ENCODE measurements at regions not wholly inside any gene's neighbourhood (a gene's known extent, or its start where the extent isn't known, plus 50 kb on each side); places are given as distances from the start of the nearest gene placed in this dataset.

- no peak for DNase-seq (ENCODE audit: low spot score)
Measured at GRCh38 chr4:181291615-181292014, 951.6 kb upstream of the TENM3 start.

DNA sequence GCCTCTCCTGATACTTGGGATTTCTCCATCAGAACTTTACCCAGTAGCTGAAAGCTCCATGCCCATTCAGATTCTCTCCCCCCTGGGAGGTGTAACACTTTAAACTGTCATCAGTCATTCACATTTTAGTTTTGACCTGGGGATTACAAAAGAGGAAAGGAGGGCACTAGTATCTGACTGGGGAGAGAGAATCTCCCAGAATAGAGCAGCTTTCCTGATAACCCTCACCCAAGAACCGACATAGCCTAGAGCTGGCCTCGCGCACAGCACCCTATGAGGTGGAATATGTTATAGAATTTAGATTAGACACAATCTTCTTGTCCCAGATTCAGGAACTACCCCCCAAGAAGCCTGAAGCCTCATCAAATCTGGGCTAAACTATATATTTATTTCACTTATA is 950.2 kb upstream of the TENM3 start:
- DNase-seq (ENCODE audit: low spot score), result no peak

DNA sequence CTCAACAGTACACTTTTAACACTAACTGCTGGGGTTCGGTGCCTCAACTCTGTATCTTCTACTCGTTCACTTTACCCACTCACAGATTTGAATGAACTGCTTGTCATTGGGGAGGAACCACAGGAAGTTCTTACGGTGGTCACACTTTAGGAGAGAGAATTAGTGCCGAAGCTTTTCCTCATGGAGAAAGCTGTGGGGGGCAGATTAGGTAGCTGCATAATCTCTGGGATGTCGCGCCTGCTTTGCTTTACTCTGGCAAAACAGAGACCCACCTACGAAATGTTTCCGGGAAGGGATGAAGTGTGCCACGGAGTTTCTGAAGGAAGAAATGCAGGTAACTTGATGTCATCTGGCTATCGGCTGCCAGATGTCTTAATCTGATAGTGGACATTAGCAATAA is 949.7 kb upstream of the TENM3 start:
- DNase-seq (ENCODE audit: low spot score), result no peak

- DNase-seq (ENCODE audit: low spot score), result no peak
Measured at GRCh38 chr4:181294421-181294820, 948.8 kb upstream of the TENM3 start.

DNA sequence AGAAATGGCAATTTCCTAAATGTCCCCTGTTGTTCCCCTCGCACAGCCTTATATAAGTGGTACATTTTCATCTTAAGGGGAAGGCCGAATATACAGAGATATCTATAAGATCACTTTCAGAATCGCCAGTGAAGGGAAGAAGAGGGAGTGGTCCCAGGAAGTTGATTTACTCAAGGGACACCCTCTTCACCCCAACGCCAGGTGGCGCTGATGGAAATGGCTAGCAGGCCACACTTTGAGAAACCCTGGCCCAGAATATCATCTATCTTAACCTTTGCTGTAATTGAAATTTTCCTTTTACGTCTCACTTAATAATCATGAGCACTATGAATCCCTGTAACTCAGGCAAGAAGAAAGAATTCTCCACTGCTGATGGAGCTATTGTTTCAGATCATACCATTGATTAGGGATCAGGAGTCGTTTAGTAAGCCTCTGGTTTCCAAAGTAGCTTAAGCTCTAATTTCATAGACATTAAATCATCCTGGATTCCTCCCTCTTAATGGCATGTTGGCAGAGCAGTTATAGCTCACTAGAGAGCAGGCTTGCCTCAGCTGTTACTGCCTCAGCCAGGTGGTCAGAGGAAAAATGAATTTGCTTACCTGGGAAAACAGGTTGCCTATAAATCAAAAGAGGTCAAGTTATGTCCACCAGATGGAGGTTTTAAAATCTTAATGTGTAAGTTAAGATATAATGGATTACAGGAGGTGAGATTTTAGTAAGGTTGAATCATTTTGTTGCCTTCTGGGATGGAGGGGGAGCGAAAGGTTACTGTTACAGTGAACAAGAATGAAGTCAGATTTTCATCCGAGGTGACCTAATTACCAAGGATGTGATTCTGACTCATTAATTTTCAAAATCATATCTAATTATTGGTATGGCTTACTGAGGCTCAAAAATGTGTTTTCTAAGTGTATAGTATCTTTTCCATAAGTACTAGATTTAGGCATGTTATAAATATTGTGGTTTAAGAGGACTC is 941.2 kb upstream of the TENM3 start:
- no peak for DNase-seq (ENCODE audit: low spot score)

DNA sequence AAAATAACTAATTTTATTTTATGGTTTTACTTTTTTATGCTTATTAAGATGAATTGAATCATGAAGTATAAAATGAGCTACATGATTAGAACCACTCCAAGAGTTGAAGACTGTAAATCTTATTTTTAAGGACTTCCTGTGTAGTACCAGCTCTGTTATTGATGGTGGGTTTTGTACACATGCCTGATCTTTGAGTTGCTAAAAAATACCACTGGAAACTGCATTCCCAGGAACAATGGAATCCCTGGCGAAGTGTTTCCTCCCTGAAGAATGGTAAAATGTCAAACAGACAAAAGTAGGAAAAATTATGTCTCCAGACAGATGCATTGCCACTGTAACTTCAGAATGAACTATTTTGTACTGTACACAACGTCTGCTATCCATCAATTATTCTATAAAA is 935.4 kb upstream of the TENM3 start:
- no peak for DNase-seq (ENCODE audit: low spot score)

GRCh38 chr4:181308476-181309312 is 934.5 kb upstream of the TENM3 start:
- DNase-seq (ENCODE audit: low spot score), result no peak

DNA sequence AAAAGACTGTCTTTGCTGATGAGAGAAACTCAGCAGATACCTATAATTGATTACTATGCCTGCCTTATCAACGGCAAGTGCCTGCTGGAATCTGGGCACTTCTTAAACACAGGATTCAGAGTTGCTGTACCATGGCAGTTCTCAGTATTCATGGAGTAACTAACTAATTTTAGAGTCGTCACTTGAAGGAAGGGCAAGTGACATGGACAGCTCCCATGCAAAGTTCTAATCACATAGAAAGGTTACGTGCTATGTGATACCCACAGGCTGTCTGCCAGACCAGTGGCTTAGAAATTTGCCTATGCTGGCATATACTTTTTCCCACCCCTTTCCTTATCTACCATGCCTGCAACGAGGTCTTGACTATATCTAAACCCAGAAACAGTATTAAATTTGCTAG is 931.1 kb upstream of the TENM3 start:
- no peak for DNase-seq (ENCODE audit: low spot score)

- no peak for DNase-seq (ENCODE audit: low spot score)
Measured at GRCh38 chr4:181319629-181320028, 923.6 kb upstream of the TENM3 start.

GRCh38 chr4:181323061-181323460 is 920.1 kb upstream of the TENM3 start:
- DNase-seq (ENCODE audit: low spot score), result no peak

DNA sequence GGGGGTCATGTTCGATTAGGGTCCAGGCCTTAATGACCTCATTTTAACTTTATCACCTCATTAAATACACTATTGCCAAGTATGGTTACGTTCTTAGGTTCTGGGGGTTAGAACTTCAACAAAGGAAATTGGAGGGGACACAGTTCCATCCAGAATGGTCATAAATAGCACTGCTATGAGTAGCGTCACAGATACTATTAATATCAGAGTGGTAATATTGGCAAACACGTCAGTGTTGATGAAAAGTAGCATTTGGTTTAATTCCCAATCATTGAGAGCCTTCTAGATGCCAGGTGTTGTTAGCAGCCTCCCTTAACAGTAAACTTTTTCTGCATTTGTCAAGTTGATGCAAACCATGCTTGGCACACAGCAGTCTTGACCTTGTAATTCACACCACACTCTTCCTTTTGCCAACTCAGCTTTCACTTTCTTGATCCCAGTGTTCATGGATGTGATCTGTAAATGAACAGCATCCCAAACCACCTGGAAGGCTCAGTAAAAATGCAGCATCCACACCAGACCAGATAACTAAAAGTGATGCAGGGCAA is 912.5 kb upstream of the TENM3 start:
- DNase-seq (ENCODE audit: low spot score), result no peak

GRCh38 chr4:181331214-181331613 is 912.0 kb upstream of the TENM3 start:
- no peak for DNase-seq (ENCODE audit: low spot score)

GRCh38 chr4:181345931-181346330 is 897.3 kb upstream of the TENM3 start:
- no peak for DNase-seq (ENCODE audit: low spot score)

GRCh38 chr4:181350615-181351415 is 892.4 kb upstream of the TENM3 start:
- DNase-seq (ENCODE audit: low spot score), result no peak

GRCh38 chr4:181364504-181364903 is 878.7 kb upstream of the TENM3 start:
- DNase-seq (ENCODE audit: low spot score), result no peak

DNA sequence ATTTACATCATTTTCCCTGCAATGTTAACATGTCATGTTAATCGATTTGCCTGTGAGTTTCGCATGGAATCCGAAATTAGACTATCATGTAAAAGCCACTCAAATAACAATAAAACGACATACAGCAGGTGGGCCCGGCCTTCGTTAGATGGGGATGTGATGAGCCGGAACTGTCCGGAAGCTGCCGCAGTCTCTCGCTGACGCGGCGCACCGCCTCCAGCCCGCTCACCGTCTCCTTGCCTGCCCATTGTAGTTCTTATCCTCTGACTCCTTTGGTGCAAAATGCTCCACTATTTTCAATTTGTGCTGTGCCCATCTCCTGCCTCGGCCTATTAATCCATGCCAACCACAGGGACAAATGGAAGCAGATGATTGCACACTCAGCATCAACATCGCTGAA is 877.5 kb upstream of the TENM3 start:
- no peak for DNase-seq (ENCODE audit: low spot score)

DNA sequence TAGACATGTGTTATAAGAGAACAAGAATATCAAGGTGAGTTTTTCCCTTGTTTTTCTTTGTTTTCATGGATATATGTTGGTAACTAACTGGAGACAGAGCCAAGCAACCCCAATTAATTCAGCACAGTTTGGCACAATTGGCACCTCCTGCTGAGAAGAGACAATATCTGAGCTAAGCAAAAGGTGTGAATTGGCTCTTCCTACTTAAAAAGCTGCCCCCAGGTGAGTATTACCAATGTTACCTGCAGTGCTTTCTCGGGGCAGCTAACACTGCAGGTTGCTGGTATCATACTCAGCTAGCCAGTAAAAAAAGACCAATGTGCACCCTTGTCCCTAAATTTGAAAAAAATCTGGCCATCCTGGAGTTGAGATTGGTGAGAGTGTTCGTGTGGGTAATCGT is 871.2 kb upstream of the TENM3 start:
- DNase-seq (ENCODE audit: low spot score), result no peak

GRCh38 chr4:181376058-181376457 is 867.1 kb upstream of the TENM3 start:
- DNase-seq (ENCODE audit: low spot score), result no peak

DNA sequence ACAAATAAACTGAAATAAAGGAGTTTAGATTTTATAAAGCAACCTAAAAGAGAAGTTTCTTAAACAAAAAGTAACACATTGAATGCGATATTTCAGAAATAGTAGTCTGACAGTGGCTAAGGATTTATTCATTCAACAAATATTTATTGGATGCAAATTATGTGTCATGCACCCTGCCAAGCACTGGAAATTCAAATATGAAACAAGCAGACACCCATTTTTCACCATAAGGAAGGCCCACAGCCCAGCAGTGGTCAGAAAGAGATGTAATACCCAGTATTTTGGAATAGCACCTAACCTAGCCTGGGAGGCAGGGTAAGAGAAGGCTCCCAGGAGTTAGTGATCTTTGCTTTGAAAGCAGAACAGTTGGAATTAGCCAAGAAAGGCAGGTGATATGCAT is 855.1 kb upstream of the TENM3 start:
- DNase-seq (ENCODE audit: low spot score), result no peak

DNA sequence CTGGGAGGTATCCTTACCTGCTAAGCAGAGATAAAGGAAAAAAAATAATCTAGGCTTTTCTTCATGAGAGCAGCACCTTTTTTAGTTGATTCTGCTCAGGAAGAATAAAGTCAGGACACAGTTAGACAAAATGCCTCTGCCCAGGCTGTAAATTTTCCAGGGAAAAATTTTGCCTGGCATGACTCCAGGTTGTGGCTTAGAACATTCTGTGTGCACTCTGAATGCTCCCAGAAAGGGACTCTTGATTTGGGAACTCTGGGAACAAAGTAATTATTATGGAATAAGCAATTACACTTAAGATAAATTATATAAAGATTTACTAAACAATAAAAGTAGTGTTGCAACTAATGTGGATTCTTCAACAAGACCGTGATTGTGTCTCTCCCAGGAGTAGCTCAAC is 826.2 kb upstream of the TENM3 start:
- no peak for DNase-seq (ENCODE audit: low spot score)

DNA sequence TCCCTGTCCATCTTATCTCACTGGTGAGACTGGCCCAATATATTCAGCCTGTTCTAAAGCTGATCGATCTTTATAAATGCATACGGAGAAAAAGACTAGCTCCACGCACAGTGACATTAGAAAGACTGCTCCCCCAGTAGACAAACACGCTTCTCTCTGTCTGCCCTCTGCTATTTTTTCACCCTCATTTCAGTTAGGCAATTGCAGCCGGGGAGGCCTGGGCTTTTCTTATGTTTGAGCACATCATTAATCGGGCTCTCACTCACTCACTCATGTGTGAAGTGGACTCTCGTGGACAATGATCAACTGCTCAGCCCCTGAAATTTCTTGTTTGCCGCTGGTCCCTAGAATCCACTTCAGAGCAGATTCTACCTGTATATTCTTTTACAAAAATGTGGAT is 824.7 kb upstream of the TENM3 start:
- no peak for DNase-seq (ENCODE audit: low spot score)

GRCh38 chr4:181420950-181421349 is 822.3 kb upstream of the TENM3 start:
- no peak for DNase-seq (ENCODE audit: low spot score)

Data from kidney capillary endothelial cell (primary cell).